ENCODE measurements at regions not wholly inside any gene's neighbourhood (a gene's known extent, or its start where the extent isn't known, plus 50 kb on each side); places are given as distances from the start of the nearest gene placed in this dataset.

- DNase-seq = no peak
Observed at GRCh38 chr4:29453303-29453820, 1266.8 kb upstream of the PCDH7 start.

- DNase-seq = no peak
Observed at GRCh38 chr4:29459926-29460325, 1260.2 kb upstream of the PCDH7 start.

- DNase-seq = no peak
Observed at GRCh38 chr4:29467044-29467717, 1253.0 kb upstream of the PCDH7 start.

Measured in stimulated activated CD4-positive, alpha-beta T cell treated with anti-CD3 and anti-CD28 coated beads, Interleukin-2, amount 100 ng/mL, for 24 hours (primary cell).